HEK293 (cell line): ENCODE measurements at regions not wholly inside any gene's neighbourhood (a gene's known extent, or its start where the extent isn't known, plus 50 kb on each side); places are given as distances from the start of the nearest gene placed in this dataset.

ENCODE experiments used
- CTCF ChIP-seq: fragments of 450-650 bp; formaldehyde crosslinking; IDR thresholded peaks from 2 replicates; pipeline ENCODE4 v1.5.1; 2016; ENCODE audit warnings: missing biosample characterization, missing genetic modification characterization
- ZBTB26 ChIP-seq: fragments of 450-650 bp; formaldehyde crosslinking; optimal IDR thresholded peaks from 2 replicates; pipeline ENCODE3; 2016; ENCODE audit warnings: missing biosample characterization, mild to moderate bottlenecking, missing genetic modification characterization
- TF ChIP-seq, protein P1 (sequence below): fragments of 450-650 bp; formaldehyde crosslinking; IDR thresholded peaks from 2 replicates; pipeline ENCODE4 v1.5.1; 2016; ENCODE audit warnings: missing biosample characterization, missing genetic modification characterization

DNA sequence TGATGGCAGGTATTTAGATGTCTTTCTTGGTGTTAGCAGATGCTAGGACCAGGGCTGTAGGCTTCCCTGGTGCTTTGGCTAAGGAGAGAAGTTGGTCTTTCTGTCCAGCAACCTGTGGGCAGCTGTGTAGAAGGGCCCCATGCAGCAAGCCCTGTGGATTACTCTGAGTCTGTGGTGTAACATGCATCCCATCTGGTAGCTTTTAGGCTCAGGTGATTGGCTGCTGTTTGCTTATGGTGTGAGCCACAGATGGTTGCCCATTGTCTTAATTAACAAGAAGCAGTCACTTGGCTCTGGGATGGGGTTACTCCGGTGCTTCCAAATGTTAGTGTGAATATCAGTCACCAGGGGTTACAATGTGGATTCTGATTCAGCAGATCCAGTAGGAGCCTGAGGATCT lies 368.6 kb upstream of the C2CD4B start:
- TF ChIP-seq CTCF (tag by site-specific recombination) (no peak), ZBTB26 (no peak)
- TF ChIP-seq, protein P1, sequence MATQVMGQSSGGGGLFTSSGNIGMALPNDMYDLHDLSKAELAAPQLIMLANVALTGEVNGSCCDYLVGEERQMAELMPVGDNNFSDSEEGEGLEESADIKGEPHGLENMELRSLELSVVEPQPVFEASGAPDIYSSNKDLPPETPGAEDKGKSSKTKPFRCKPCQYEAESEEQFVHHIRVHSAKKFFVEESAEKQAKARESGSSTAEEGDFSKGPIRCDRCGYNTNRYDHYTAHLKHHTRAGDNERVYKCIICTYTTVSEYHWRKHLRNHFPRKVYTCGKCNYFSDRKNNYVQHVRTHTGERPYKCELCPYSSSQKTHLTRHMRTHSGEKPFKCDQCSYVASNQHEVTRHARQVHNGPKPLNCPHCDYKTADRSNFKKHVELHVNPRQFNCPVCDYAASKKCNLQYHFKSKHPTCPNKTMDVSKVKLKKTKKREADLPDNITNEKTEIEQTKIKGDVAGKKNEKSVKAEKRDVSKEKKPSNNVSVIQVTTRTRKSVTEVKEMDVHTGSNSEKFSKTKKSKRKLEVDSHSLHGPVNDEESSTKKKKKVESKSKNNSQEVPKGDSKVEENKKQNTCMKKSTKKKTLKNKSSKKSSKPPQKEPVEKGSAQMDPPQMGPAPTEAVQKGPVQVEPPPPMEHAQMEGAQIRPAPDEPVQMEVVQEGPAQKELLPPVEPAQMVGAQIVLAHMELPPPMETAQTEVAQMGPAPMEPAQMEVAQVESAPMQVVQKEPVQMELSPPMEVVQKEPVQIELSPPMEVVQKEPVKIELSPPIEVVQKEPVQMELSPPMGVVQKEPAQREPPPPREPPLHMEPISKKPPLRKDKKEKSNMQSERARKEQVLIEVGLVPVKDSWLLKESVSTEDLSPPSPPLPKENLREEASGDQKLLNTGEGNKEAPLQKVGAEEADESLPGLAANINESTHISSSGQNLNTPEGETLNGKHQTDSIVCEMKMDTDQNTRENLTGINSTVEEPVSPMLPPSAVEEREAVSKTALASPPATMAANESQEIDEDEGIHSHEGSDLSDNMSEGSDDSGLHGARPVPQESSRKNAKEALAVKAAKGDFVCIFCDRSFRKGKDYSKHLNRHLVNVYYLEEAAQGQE (tag by site-specific recombination): no peak
